ENCODE measurements at regions not wholly inside any gene's neighbourhood (a gene's known extent, or its start where the extent isn't known, plus 50 kb on each side); places are given as distances from the start of the nearest gene placed in this dataset.

- ATAC-seq (peak; percentile 72), DNase-seq (ENCODE audit: low spot score) (no peak)
- ChIA-PET POLR2A (interaction anchor here (0.7 kb wide), 3 partner anchors 55 to 850 kb away, joined by 4 to 6 read pairs (median 5); no protein-coding TSS in a partner anchor), CTCF (no interaction called here)
- H3K27ac Mint-ChIP-seq = no peak overlapping the region
- no peaks in the 10 kb centered on the region for H3K36me3 Mint-ChIP-seq
- peaks cover 35% of the 10 kb centered on the region for H3K4me1 Mint-ChIP-seq
- no peak overlapping the region for H3K4me3 Mint-ChIP-seq
- no peak for TF ChIP-seq PREB (CRISPR knock-in tag; IDR thresholded peaks at IDR 0.05; ENCODE audit: borderline replicate concordance)
- TF ChIP-seq E2F5 (CRISPR knock-in tag; IDR thresholded peaks at IDR 0.05) = no peak
- TF ChIP-seq ATF3 (CRISPR knock-in tag; conservative IDR thresholded peaks at IDR 0.05) = no peak
- H3K27me3 Mint-ChIP-seq (ENCODE audit: low read depth) = no peaks in the 10 kb centered on the region
- no peaks in the 10 kb centered on the region for H3K9me3 Mint-ChIP-seq
Observed at GRCh38 chr5:92777421-92777820, 803.6 kb downstream of the NR2F1-AS1 start.

- Mint-ChIP-seq H3K9me3 (peaks cover 4% of the 10 kb centered on the region), H3K27me3 (ENCODE audit: low read depth) (no peaks in the 10 kb centered on the region), H3K4me3 (no peak overlapping the region), H3K36me3 (no peaks in the 10 kb centered on the region), H3K4me1 (peaks cover 35% of the 10 kb centered on the region), H3K27ac (no peak overlapping the region)
- DNase-seq (ENCODE audit: low spot score) (no peak), ATAC-seq (no peak)
- ChIA-PET CTCF (interaction anchor here (0.7 kb wide), 1 partner anchor 258 kb away, joined by 3 read pairs; no protein-coding TSS in a partner anchor), POLR2A (no interaction called here)
- no peak for TF ChIP-seq HMGXB4 (CRISPR knock-in tag; IDR thresholded peaks at IDR 0.05)
- no peak for TF ChIP-seq AR (CRISPR knock-in tag; IDR thresholded peaks at IDR 0.05)
- TF ChIP-seq ZNF121 (CRISPR knock-in tag; IDR thresholded peaks at IDR 0.05) = no peak
- no peak for TF ChIP-seq SMAD3 (CRISPR knock-in tag; IDR thresholded peaks at IDR 0.05; ENCODE audit: borderline replicate concordance)
- no peak for TF ChIP-seq NFATC4 (CRISPR knock-in tag; IDR thresholded peaks at IDR 0.05)
- no peak for TF ChIP-seq GRHL2 (CRISPR knock-in tag; IDR thresholded peaks at IDR 0.05; ENCODE audit: insufficient replicate concordance, severe bottlenecking)
- no peak for TF ChIP-seq E2F5 (CRISPR knock-in tag; IDR thresholded peaks at IDR 0.05)
- no peak for TF ChIP-seq ZNF263 (CRISPR knock-in tag; IDR thresholded peaks at IDR 0.05; ENCODE audit: low read depth)
- TF ChIP-seq ATF2 (CRISPR knock-in tag; IDR thresholded peaks at IDR 0.05; ENCODE audit: borderline replicate concordance, low read depth) = no peak
Observed at GRCh38 chr5:92775711-92776615, 805.1 kb downstream of the NR2F1-AS1 start.
